GM12891 (cell line): ENCODE measurements at regions not wholly inside any gene's neighbourhood (a gene's known extent, or its start where the extent isn't known, plus 50 kb on each side); places are given as distances from the start of the nearest gene placed in this dataset.

Source experiments
- POLR2A ChIP-seq: IDR thresholded peaks from 2 replicates; pipeline ENCODE4 v1.6.1; 2011; ENCODE audit warnings: low read depth, low read length, control low read depth
- POLR2AphosphoS5 ChIP-seq: IDR thresholded peaks from 2 replicates; pipeline ENCODE4 v1.6.1; 2011; ENCODE audit warnings: low read depth, low read length, control low read depth
- POU2F2 ChIP-seq: IDR thresholded peaks from 2 replicates; pipeline ENCODE4 v1.6.1; 2011; ENCODE audit warnings: low read depth, mild to moderate bottlenecking, control low read depth, low read length, moderate library complexity
- SPI1 ChIP-seq: IDR thresholded peaks from 2 replicates; pipeline ENCODE4 v1.6.1; 2011; ENCODE audit warnings: low read depth, low read length, control low read depth
- TAF1 ChIP-seq: IDR thresholded peaks from 2 replicates; pipeline ENCODE4 v1.6.1; 2011; ENCODE audit warnings: low read depth, low read length, control low read depth

GRCh38 chr4:177692907-177693306 is 250.7 kb upstream of the AGA start:
- no peak for TF ChIP-seq POLR2A
- TF ChIP-seq POLR2AphosphoS5, result no peak
- no peak for TF ChIP-seq TAF1
- no peak for TF ChIP-seq POU2F2
- no peak for TF ChIP-seq SPI1
